Cardiac muscle cell (in vitro differentiated cells and primary cell): ENCODE measurements at regions not wholly inside any gene's neighbourhood (a gene's known extent, or its start where the extent isn't known, plus 50 kb on each side); places are given as distances from the start of the nearest gene placed in this dataset.

Experiments used
- DNase-seq, 2 donors: peaks; one replicate each; pipeline versions ENCODE4 v3.0.0 to v3.0.0-alpha.2; 2010 to 2017; ENCODE audit warnings: low read depth in 1 of 2, low spot score in 1 of 2
- H3K27ac ChIP-seq: fragments of 200-600 bp; sonication (generic); 2 replicates; pipeline ENCODE4 v1.5.1; 2016
- H3K27me3 ChIP-seq: fragments of 200-600 bp; sonication (generic); 2 replicates; pipeline ENCODE4 v1.6.0; 2016; ENCODE audit warnings: control low read depth
- H3K36me3 ChIP-seq: fragments of 200-600 bp; sonication (generic); 2 replicates; pipeline ENCODE4 v1.5.1; 2016; ENCODE audit warnings: control low read depth
- H3K4me1 ChIP-seq: fragments of 200-600 bp; sonication (generic); 2 replicates; pipeline ENCODE4 v1.8.1; 2017; ENCODE audit warnings: low read depth, mild to moderate bottlenecking, mixed run types
- H3K4me3 ChIP-seq: fragments of 200-600 bp; sonication (generic); 2 replicates; pipeline ENCODE4 v1.5.1; 2016; ENCODE audit warnings: mild to moderate bottlenecking
- H3K9me3 ChIP-seq: fragments of 200-600 bp; sonication (generic); 2 replicates; pipeline ENCODE4 v1.5.1; 2017; ENCODE audit warnings: low read depth, mild to moderate bottlenecking, control low read depth
- CTCF ChIP-seq: IDR thresholded peaks from 2 replicates; pipeline ENCODE4 v1.5.1; 2012; ENCODE audit warnings: low read depth, mild to moderate bottlenecking, low read length

- Histone ChIP-seq H3K9me3 (no peaks in the 10 kb centered on the region), H3K36me3 (no peaks in the 10 kb centered on the region), H3K27me3 (no peaks in the 10 kb centered on the region), H3K27ac (no peak overlapping the region), H3K4me3 (no peak overlapping the region), H3K4me1 (no peaks in the 10 kb centered on the region)
- no peak for TF ChIP-seq CTCF
- DNase-seq = peak in 1 of 2 donors; percentile 33
These were observed 233.2 kb upstream of the NR5A2 start for GRCh38 chr1:199794105-199794863.

DNA sequence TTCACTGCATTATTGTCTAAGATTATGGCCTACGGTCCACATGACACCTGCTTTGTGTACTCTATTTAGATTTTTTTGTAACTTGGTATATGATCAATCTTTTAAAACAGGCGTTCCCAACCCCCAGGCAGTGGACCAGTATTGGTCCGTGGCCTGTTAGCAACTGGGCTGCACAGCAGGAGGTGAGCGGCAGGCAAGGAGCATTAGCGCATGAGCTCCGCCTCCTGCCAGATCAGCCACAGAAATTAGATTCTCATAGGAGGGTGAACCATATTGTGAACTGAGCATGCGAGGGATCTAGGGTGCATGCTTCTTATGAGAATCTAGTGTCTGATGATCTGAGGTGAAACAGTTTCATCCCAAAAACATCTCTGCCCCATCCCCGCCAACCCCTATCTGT, 228.4 kb upstream of the NR5A2 start:
- no peak for DNase-seq
- no peak for TF ChIP-seq CTCF
- no peaks in the 10 kb centered on the region for H3K9me3 ChIP-seq
- no peaks in the 10 kb centered on the region for H3K36me3 ChIP-seq
- no peak overlapping the region for H3K27ac ChIP-seq
- H3K4me3 ChIP-seq = no peak overlapping the region
- H3K27me3 ChIP-seq = no peaks in the 10 kb centered on the region
- H3K4me1 ChIP-seq = no peaks in the 10 kb centered on the region

DNA sequence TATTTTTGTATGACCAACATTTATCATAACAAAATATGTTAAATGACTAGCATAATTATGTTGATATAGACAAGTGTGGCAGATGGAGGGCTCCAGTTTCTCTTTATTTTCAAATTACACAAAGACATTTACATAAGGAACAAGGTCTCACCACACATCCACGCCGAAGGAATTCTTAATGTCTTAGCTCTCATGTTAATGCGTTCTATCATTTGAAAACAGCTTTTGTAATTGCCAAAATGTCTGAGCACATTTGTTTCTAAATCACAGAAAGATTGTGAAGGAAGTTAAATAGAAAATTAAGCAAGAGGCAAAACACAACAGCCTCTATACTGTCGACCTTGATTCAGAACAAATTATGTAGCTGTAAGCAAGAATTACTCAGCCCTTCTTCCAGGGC, 223.0 kb upstream of the NR5A2 start:
- Histone ChIP-seq H3K36me3 (no peaks in the 10 kb centered on the region), H3K4me1 (no peaks in the 10 kb centered on the region), H3K27me3 (no peaks in the 10 kb centered on the region), H3K27ac (no peak overlapping the region), H3K4me3 (no peak overlapping the region), H3K9me3 (no peaks in the 10 kb centered on the region)
- no peak for TF ChIP-seq CTCF
- no peak for DNase-seq

GRCh38 chr1:199808110-199808870, 219.2 kb upstream of the NR5A2 start:
- no peaks in the 10 kb centered on the region for H3K9me3 ChIP-seq
- H3K4me3 ChIP-seq = no peak overlapping the region
- DNase-seq = no peak
- no peak for TF ChIP-seq CTCF
- H3K27me3 ChIP-seq = no peaks in the 10 kb centered on the region
- H3K27ac ChIP-seq = no peak overlapping the region
- H3K4me1 ChIP-seq = no peaks in the 10 kb centered on the region
- H3K36me3 ChIP-seq = no peaks in the 10 kb centered on the region

- TF ChIP-seq CTCF = no peak
- DNase-seq = no peak
These were observed 218.2 kb upstream of the NR5A2 start for GRCh38 chr1:199809311-199809710.

More at GRCh38 chr1:199809311-199809710, 218.2 kb upstream of the NR5A2 start:
- H3K4me3 ChIP-seq = no peak overlapping the region
- no peaks in the 10 kb centered on the region for H3K27me3 ChIP-seq
- no peaks in the 10 kb centered on the region for H3K4me1 ChIP-seq
- H3K27ac ChIP-seq = no peak overlapping the region
- H3K9me3 ChIP-seq = no peaks in the 10 kb centered on the region
- no peaks in the 10 kb centered on the region for H3K36me3 ChIP-seq
